HEK293 (cell line): ENCODE measurements at regions not wholly inside any gene's neighbourhood (a gene's known extent, or its start where the extent isn't known, plus 50 kb on each side); places are given as distances from the start of the nearest gene placed in this dataset.

Experiments
- CTCF ChIA-PET: fragments of 350-600 bp; formaldehyde crosslinking; extraction: SDS; loops from one replicate; lab custom pipeline; 2021; ENCODE audit warnings: antibody characterized with exemption; lab: Yijun Ruan, JAX
- POLR2A ChIA-PET: fragments of 300-600 bp; formaldehyde crosslinking; extraction: SDS; loops from one replicate; lab custom pipeline; 2020; ENCODE audit warnings: antibody characterized with exemption, inconsistent platforms; lab: Yijun Ruan, JAX
- H3K27ac ChIP-seq: fragments of 200-500 bp; sonication (Bioruptor generic); 2 replicates; pipeline ENCODE4 v1.5.1; 2014; ENCODE audit warnings: low read depth, low read length, control low read depth, inconsistent platforms; ENCODE audit errors: extremely low read depth
- H3K36me3 ChIP-seq, 2 experiments: fragments of 200-500 bp in 1 of 2; sonication (Bioruptor generic) in 1 of 2; 1 replicate in 1 of 2; 2 replicates in 1 of 2; pipeline ENCODE4 v1.5.1; 2014 to 2017; ENCODE audit warnings: inconsistent platforms in 2 of 2, low read length in 2 of 2; ENCODE audit not compliant: control insufficient read depth in 2 of 2, insufficient read depth in 1 of 2
- H3K4me1 ChIP-seq: fragments of 200-500 bp; sonication (Bioruptor generic); 2 replicates; pipeline ENCODE4 v1.5.1; 2014; ENCODE audit warnings: mild to moderate bottlenecking, low read length, inconsistent platforms; ENCODE audit not compliant: control insufficient read depth, insufficient read depth
- H3K4me3 ChIP-seq: 2 replicates; pipeline ENCODE4 v1.5.1; 2011; ENCODE audit warnings: low read depth, mild to moderate bottlenecking, control low read depth, low read length, moderate library complexity
- H3K9me3 ChIP-seq: fragments of 200-500 bp; sonication (Bioruptor generic); 2 replicates; pipeline ENCODE4 v1.5.1; 2014; ENCODE audit warnings: low read depth, low read length, inconsistent platforms; ENCODE audit not compliant: control insufficient read depth, insufficient read depth
- BCL11B ChIP-seq: fragments of 450-650 bp; formaldehyde crosslinking; IDR thresholded peaks from 2 replicates; pipeline ENCODE4 v1.5.1; 2016; ENCODE audit warnings: low read depth, missing biosample characterization, missing genetic modification characterization
- RBAK ChIP-seq: fragments of 450-650 bp; formaldehyde crosslinking; IDR thresholded peaks from 2 replicates; pipeline ENCODE4 v1.5.1; 2016; ENCODE audit warnings: missing biosample characterization, missing genetic modification characterization
- YY2 ChIP-seq: fragments of 450-650 bp; formaldehyde crosslinking; IDR thresholded peaks from 2 replicates; pipeline ENCODE4 v1.5.1; 2016; ENCODE audit warnings: missing biosample characterization, missing genetic modification characterization
- ZBTB20 ChIP-seq: fragments of 450-650 bp; formaldehyde crosslinking; IDR thresholded peaks from 2 replicates; pipeline ENCODE4 v1.5.1; 2016; ENCODE audit warnings: missing biosample characterization, missing genetic modification characterization
- ZBTB8A ChIP-seq: fragments of 450-650 bp; formaldehyde crosslinking; IDR thresholded peaks from 2 replicates; pipeline ENCODE4 v1.5.1; 2016; ENCODE audit warnings: missing biosample characterization, missing genetic modification characterization
- ZNF16 ChIP-seq: fragments of 450-650 bp; formaldehyde crosslinking; IDR thresholded peaks from 2 replicates; pipeline ENCODE4 v1.5.1; 2016; ENCODE audit warnings: low read depth, missing biosample characterization, missing genetic modification characterization
- ZNF239 ChIP-seq: fragments of 450-650 bp; formaldehyde crosslinking; IDR thresholded peaks from 2 replicates; pipeline ENCODE4 v1.5.1; 2016; ENCODE audit warnings: missing biosample characterization, missing genetic modification characterization
- ZNF292 ChIP-seq: fragments of 450-650 bp; formaldehyde crosslinking; IDR thresholded peaks from 2 replicates; pipeline ENCODE4 v1.5.1; 2016; ENCODE audit warnings: low read depth, missing biosample characterization, missing genetic modification characterization, borderline replicate concordance
- ZNF501 ChIP-seq: fragments of 450-650 bp; formaldehyde crosslinking; IDR thresholded peaks from 2 replicates; pipeline ENCODE4 v1.5.1; 2016; ENCODE audit warnings: missing biosample characterization, missing genetic modification characterization
- ZNF571 ChIP-seq: fragments of 450-650 bp; formaldehyde crosslinking; IDR thresholded peaks from 2 replicates; pipeline ENCODE4 v1.5.0; 2017; ENCODE audit warnings: missing biosample characterization, missing genetic modification characterization
- ZNF610 ChIP-seq: fragments of 450-650 bp; formaldehyde crosslinking; IDR thresholded peaks from 2 replicates; pipeline ENCODE4 v1.5.1; 2016; ENCODE audit warnings: missing biosample characterization, missing genetic modification characterization, borderline replicate concordance
- ZNF621 ChIP-seq: fragments of 450-650 bp; formaldehyde crosslinking; IDR thresholded peaks from 2 replicates; pipeline ENCODE4 v1.5.1; 2017; ENCODE audit warnings: missing biosample characterization, missing genetic modification characterization
- ZNF660 ChIP-seq: fragments of 450-650 bp; IDR thresholded peaks from 2 replicates; pipeline ENCODE4 v1.5.1; 2018; ENCODE audit warnings: missing biosample characterization, mild to moderate bottlenecking, missing genetic modification characterization
- ZNF670 ChIP-seq: fragments of 450-650 bp; formaldehyde crosslinking; IDR thresholded peaks from 2 replicates; pipeline ENCODE4 v1.5.1; 2016; ENCODE audit warnings: missing biosample characterization, missing genetic modification characterization, low read depth
- ZNF747 ChIP-seq: fragments of 450-650 bp; formaldehyde crosslinking; IDR thresholded peaks from 2 replicates; pipeline ENCODE4 v1.5.1; 2016; ENCODE audit warnings: missing biosample characterization, missing genetic modification characterization
- ZNF76 ChIP-seq: fragments of 450-650 bp; formaldehyde crosslinking; IDR thresholded peaks from 2 replicates; pipeline ENCODE4; 2016; ENCODE audit warnings: low read depth, missing biosample characterization, missing genetic modification characterization, borderline replicate concordance
- ZNF776 ChIP-seq: fragments of 450-650 bp; formaldehyde crosslinking; IDR thresholded peaks from 2 replicates; pipeline ENCODE4 v1.5.0; 2017; ENCODE audit warnings: missing biosample characterization, missing genetic modification characterization, borderline replicate concordance
- ZNF791 ChIP-seq: fragments of 450-650 bp; formaldehyde crosslinking; IDR thresholded peaks from 2 replicates; pipeline ENCODE4 v1.5.1; 2016; ENCODE audit warnings: missing biosample characterization, missing genetic modification characterization
- ZSCAN16 ChIP-seq: fragments of 450-650 bp; formaldehyde crosslinking; IDR thresholded peaks from 2 replicates; pipeline ENCODE4 v1.5.1; 2016; ENCODE audit warnings: missing biosample characterization, missing genetic modification characterization
- TF ChIP-seq, protein P1 (sequence below): fragments of 450-650 bp; formaldehyde crosslinking; IDR thresholded peaks from 2 replicates; pipeline ENCODE4 v1.5.1; 2016; ENCODE audit warnings: missing biosample characterization, missing genetic modification characterization
- TF ChIP-seq, protein P2 (sequence below): fragments of 450-650 bp; formaldehyde crosslinking; IDR thresholded peaks from 2 replicates; pipeline ENCODE4 v1.5.1; 2017; ENCODE audit warnings: missing biosample characterization, missing genetic modification characterization
- TF ChIP-seq, protein P3 (sequence below): fragments of 450-650 bp; IDR thresholded peaks from 2 replicates; pipeline ENCODE4 v1.5.1; 2018; ENCODE audit warnings: missing biosample characterization, missing genetic modification characterization
- TF ChIP-seq, protein P4 (sequence below): fragments of 450-650 bp; formaldehyde crosslinking; IDR thresholded peaks from 2 replicates; pipeline ENCODE4 v1.5.1; 2016; ENCODE audit warnings: missing biosample characterization, missing genetic modification characterization
- TF ChIP-seq, protein P5 (sequence below): fragments of 450-650 bp; formaldehyde crosslinking; IDR thresholded peaks from 2 replicates; pipeline ENCODE4 v1.5.1; 2016; ENCODE audit warnings: missing biosample characterization, missing genetic modification characterization
- TF ChIP-seq, protein P6 (sequence below): fragments of 450-650 bp; formaldehyde crosslinking; IDR thresholded peaks from 2 replicates; pipeline ENCODE4 v1.5.1; 2016; ENCODE audit warnings: missing biosample characterization, missing genetic modification characterization
- TF ChIP-seq, protein P7 (sequence below): fragments of 450-650 bp; formaldehyde crosslinking; IDR thresholded peaks from 2 replicates; pipeline ENCODE4 v1.5.1; 2016; ENCODE audit warnings: missing biosample characterization, missing genetic modification characterization

DNA sequence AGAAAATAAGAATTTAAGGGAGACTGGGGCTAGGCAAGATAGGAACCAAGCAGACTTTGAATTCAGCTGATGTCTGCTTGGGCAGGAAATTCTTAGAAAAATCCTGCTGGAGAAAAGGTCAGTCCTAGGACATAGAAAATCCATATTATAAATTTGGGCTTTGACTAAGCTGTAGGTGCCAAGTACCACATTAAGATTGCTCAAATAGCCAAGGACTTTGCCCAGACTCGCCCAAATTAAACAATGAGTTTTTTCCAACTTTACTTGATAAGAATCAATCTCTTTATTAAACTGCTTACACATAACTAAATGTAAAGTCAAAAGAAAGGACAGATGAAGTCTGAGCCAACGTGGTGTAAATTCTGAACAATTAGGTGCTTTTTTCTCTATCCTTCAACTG, 95.4 kb downstream of the FUNDC1 start:
- ChIA-PET POLR2A (no interaction called here), CTCF (no interaction called here)
- Histone ChIP-seq H3K4me3 (no peak overlapping the region), H3K36me3 (no peaks in the 10 kb centered on the region), H3K27ac (no peak overlapping the region), H3K9me3 (no peaks in the 10 kb centered on the region; the same call in 1 of the 2 replicates), H3K4me1 (no peaks in the 10 kb centered on the region)
- TF ChIP-seq, protein P1, sequence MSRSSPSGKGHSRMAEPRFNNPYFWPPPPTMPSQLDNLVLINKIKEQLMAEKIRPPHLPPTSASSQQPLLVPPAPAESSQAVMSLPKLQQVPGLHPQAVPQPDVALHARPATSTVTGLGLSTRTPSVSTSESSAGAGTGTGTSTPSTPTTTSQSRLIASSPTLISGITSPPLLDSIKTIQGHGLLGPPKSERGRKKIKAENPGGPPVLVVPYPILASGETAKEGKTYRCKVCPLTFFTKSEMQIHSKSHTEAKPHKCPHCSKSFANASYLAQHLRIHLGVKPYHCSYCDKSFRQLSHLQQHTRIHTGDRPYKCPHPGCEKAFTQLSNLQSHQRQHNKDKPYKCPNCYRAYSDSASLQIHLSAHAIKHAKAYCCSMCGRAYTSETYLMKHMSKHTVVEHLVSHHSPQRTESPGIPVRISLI (tag by site-specific recombination), result no peak
- TF ChIP-seq ZNF747 (tag by site-specific recombination) (no peak), YY2 (tag by site-specific recombination) (no peak), RBAK (tag by site-specific recombination) (no peak), ZNF501 (tag by site-specific recombination) (no peak), ZNF670 (tag by site-specific recombination) (no peak), ZNF76 (no peak), ZNF571 (tag by site-specific recombination) (no peak), ZNF776 (tag by site-specific recombination) (no peak), ZNF292 (tag by site-specific recombination) (no peak), ZNF610 (tag by site-specific recombination) (no peak), ZNF660 (tag by site-specific recombination) (no peak), ZNF239 (tag by site-specific recombination) (no peak), ZBTB20 (tag by site-specific recombination) (no peak), ZNF621 (no peak), ZSCAN16 (no peak)
- TF ChIP-seq, protein P2, sequence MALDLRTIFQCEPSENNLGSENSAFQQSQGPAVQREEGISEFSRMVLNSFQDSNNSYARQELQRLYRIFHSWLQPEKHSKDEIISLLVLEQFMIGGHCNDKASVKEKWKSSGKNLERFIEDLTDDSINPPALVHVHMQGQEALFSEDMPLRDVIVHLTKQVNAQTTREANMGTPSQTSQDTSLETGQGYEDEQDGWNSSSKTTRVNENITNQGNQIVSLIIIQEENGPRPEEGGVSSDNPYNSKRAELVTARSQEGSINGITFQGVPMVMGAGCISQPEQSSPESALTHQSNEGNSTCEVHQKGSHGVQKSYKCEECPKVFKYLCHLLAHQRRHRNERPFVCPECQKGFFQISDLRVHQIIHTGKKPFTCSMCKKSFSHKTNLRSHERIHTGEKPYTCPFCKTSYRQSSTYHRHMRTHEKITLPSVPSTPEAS (tag by site-specific recombination), result no peak
- TF ChIP-seq, protein P3, sequence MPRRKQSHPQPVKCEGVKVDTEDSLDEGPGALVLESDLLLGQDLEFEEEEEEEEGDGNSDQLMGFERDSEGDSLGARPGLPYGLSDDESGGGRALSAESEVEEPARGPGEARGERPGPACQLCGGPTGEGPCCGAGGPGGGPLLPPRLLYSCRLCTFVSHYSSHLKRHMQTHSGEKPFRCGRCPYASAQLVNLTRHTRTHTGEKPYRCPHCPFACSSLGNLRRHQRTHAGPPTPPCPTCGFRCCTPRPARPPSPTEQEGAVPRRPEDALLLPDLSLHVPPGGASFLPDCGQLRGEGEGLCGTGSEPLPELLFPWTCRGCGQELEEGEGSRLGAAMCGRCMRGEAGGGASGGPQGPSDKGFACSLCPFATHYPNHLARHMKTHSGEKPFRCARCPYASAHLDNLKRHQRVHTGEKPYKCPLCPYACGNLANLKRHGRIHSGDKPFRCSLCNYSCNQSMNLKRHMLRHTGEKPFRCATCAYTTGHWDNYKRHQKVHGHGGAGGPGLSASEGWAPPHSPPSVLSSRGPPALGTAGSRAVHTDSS, result no peak
- TF ChIP-seq, protein P4, sequence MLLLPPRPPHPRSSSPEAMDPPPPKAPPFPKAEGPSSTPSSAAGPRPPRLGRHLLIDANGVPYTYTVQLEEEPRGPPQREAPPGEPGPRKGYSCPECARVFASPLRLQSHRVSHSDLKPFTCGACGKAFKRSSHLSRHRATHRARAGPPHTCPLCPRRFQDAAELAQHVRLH (tag by site-specific recombination), result no peak

DNA sequence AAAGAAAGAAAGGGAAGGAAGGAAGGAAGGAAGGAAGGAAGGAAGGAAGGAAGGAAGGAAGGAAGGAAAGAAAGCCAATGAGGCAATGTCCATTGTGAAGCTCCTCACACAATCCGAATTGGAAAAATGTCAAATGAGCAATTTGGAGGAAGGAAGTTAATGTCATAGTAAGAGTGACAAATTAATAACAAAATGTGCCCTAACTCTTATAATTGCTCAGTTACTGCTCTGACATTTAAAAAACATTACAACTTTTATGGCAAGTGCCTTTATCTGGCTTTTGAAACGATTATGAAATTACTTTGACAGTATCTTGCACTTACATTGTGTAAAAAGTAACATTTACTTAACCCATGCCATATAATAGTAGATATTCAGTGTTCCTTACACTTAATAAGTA, 96.5 kb upstream of the EFHC2 start:
- CTCF ChIA-PET, result no interaction called here
- H3K4me3 ChIP-seq, result no peak overlapping the region
- no peaks in the 10 kb centered on the region for H3K4me1 ChIP-seq
- no peaks in the 10 kb centered on the region for H3K36me3 ChIP-seq
- POLR2A ChIA-PET, result no interaction called here
- no peaks in the 10 kb centered on the region for H3K9me3 ChIP-seq
- no peak overlapping the region for H3K27ac ChIP-seq
- no peak for TF ChIP-seq BCL11B
- TF ChIP-seq, protein P5, sequence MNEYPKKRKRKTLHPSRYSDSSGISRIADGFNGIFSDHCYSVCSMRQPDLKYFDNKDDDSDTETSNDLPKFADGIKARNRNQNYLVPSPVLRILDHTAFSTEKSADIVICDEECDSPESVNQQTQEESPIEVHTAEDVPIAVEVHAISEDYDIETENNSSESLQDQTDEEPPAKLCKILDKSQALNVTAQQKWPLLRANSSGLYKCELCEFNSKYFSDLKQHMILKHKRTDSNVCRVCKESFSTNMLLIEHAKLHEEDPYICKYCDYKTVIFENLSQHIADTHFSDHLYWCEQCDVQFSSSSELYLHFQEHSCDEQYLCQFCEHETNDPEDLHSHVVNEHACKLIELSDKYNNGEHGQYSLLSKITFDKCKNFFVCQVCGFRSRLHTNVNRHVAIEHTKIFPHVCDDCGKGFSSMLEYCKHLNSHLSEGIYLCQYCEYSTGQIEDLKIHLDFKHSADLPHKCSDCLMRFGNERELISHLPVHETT, result no peak
- TF ChIP-seq ZNF791 (tag by site-specific recombination), result no peak
- TF ChIP-seq, protein P6, sequence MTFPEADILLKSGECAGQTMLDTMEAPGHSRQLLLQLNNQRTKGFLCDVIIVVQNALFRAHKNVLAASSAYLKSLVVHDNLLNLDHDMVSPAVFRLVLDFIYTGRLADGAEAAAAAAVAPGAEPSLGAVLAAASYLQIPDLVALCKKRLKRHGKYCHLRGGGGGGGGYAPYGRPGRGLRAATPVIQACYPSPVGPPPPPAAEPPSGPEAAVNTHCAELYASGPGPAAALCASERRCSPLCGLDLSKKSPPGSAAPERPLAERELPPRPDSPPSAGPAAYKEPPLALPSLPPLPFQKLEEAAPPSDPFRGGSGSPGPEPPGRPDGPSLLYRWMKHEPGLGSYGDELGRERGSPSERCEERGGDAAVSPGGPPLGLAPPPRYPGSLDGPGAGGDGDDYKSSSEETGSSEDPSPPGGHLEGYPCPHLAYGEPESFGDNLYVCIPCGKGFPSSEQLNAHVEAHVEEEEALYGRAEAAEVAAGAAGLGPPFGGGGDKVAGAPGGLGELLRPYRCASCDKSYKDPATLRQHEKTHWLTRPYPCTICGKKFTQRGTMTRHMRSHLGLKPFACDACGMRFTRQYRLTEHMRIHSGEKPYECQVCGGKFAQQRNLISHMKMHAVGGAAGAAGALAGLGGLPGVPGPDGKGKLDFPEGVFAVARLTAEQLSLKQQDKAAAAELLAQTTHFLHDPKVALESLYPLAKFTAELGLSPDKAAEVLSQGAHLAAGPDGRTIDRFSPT, result no peak
- no peak for TF ChIP-seq ZNF16 (tag by site-specific recombination)
- TF ChIP-seq, protein P7, sequence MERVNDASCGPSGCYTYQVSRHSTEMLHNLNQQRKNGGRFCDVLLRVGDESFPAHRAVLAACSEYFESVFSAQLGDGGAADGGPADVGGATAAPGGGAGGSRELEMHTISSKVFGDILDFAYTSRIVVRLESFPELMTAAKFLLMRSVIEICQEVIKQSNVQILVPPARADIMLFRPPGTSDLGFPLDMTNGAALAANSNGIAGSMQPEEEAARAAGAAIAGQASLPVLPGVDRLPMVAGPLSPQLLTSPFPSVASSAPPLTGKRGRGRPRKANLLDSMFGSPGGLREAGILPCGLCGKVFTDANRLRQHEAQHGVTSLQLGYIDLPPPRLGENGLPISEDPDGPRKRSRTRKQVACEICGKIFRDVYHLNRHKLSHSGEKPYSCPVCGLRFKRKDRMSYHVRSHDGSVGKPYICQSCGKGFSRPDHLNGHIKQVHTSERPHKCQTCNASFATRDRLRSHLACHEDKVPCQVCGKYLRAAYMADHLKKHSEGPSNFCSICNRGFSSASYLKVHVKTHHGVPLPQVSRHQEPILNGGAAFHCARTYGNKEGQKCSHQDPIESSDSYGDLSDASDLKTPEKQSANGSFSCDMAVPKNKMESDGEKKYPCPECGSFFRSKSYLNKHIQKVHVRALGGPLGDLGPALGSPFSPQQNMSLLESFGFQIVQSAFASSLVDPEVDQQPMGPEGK, result no peak
- no peak for TF ChIP-seq ZBTB8A (tag by site-specific recombination)
- TF ChIP-seq, protein P3, result no peak
